ENCODE measurements at regions not wholly inside any gene's neighbourhood (a gene's known extent, or its start where the extent isn't known, plus 50 kb on each side); places are given as distances from the start of the nearest gene placed in this dataset.
A peak's percentile ranks its signal among the peaks of the same experiment; 100 is the strongest.
"Not testable (repeated sequence)": the region's sequence is repeated elsewhere in the genome, so short reads cannot be mapped to it uniquely, and the experiment has no call there.

- DNase-seq (ENCODE audit: low read depth) = not testable (repeated sequence)
These were observed 132.2 kb downstream of the NPIPB11 start for GRCh38 chr16:29274055-29275035.

- DNase-seq (ENCODE audit: low read depth) = not testable (repeated sequence)
These were observed 133.0 kb downstream of the NPIPB11 start for GRCh38 chr16:29273298-29274054.

- peak; percentile 88 for DNase-seq (ENCODE audit: low read depth)
These were observed 134.5 kb downstream of the NPIPB11 start for GRCh38 chr16:29271721-29272675.

- not testable (repeated sequence) for DNase-seq (ENCODE audit: low read depth)
These were observed 135.6 kb downstream of the NPIPB11 start for GRCh38 chr16:29270923-29271322.

- DNase-seq (ENCODE audit: low read depth) = not testable (repeated sequence)
These were observed 136.5 kb downstream of the NPIPB11 start for GRCh38 chr16:29270033-29270432.

- DNase-seq (ENCODE audit: low read depth) = peak; percentile 92
These were observed 137.2 kb downstream of the NPIPB11 start for GRCh38 chr16:29269192-29269811.

- peak; percentile 89 for DNase-seq (ENCODE audit: low read depth)
These were observed 137.7 kb downstream of the NPIPB11 start for GRCh38 chr16:29268785-29269191.

- DNase-seq (ENCODE audit: low read depth) = not testable (repeated sequence)
These were observed 138.2 kb downstream of the NPIPB11 start for GRCh38 chr16:29268348-29268747.

GRCh38 chr16:29267891-29268290 is 138.6 kb downstream of the NPIPB11 start:
- not testable (repeated sequence) for DNase-seq (ENCODE audit: low read depth)

- DNase-seq (ENCODE audit: low read depth) = not testable (repeated sequence)
These were observed 139.4 kb downstream of the NPIPB11 start for GRCh38 chr16:29267055-29267619.

- peak; percentile 76 for DNase-seq (ENCODE audit: low read depth)
These were observed 139.9 kb downstream of the NPIPB11 start for GRCh38 chr16:29266612-29267011.

GRCh38 chr16:29265255-29265853 is 141.2 kb downstream of the NPIPB11 start:
- peak; percentile 97 for DNase-seq (ENCODE audit: low read depth)

- DNase-seq (ENCODE audit: low read depth) = peak; percentile 34
These were observed 142.3 kb downstream of the NPIPB11 start for GRCh38 chr16:29264080-29264837.

GRCh38 chr16:29262725-29263124 is 143.8 kb downstream of the NPIPB11 start:
- DNase-seq (ENCODE audit: low read depth) = peak; percentile 35

GRCh38 chr16:29261427-29262248 is 144.9 kb downstream of the NPIPB11 start:
- peak; percentile 62 for DNase-seq (ENCODE audit: low read depth)

- DNase-seq (ENCODE audit: low read depth) = not testable (repeated sequence)
These were observed 145.7 kb downstream of the NPIPB11 start for GRCh38 chr16:29260683-29261426.

GRCh38 chr16:29259635-29260457 is 146.7 kb downstream of the NPIPB11 start:
- DNase-seq (ENCODE audit: low read depth) = not testable (repeated sequence)

Measured in Daoy (cell line).